GM19025 (cell line): ENCODE measurements at regions not wholly inside any gene's neighbourhood (a gene's known extent, or its start where the extent isn't known, plus 50 kb on each side); places are given as distances from the start of the nearest gene placed in this dataset.

Experiments used
- ATAC-seq: cut with Tn5 transposase; IDR thresholded peaks from one replicate; pipeline ENCODE4 v1.9.1; 2021; ENCODE audit warnings: mild to moderate bottlenecking, low read depth, moderate library complexity; ENCODE audit not compliant: unreplicated experiment

- ATAC-seq: no peak
Observed at GRCh38 chr10:29099415-29099814, 189.5 kb upstream of the LYZL1 start.

GRCh38 chr10:29100505-29100904 lies 188.4 kb upstream of the LYZL1 start:
- no peak for ATAC-seq

DNA sequence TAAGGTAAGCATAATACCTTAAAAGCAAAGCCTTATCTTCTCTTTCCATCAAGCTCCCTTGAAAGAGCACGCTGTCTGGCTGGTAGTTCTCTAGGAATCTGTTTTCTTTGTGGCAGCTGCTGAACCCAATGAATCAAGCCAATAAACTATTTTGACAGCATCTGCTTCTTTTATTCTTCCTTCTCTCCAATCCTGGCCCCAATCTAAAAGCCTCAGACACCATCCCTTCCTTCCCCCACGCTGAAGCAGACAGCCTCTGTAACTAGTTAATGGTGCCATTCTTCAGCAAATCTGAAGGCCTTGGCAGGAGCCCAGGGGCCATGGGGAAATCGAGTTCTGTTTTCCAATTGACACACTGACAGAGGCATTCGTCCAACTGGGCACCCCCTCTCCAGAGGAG lies 186.6 kb upstream of the LYZL1 start:
- ATAC-seq: no peak

DNA sequence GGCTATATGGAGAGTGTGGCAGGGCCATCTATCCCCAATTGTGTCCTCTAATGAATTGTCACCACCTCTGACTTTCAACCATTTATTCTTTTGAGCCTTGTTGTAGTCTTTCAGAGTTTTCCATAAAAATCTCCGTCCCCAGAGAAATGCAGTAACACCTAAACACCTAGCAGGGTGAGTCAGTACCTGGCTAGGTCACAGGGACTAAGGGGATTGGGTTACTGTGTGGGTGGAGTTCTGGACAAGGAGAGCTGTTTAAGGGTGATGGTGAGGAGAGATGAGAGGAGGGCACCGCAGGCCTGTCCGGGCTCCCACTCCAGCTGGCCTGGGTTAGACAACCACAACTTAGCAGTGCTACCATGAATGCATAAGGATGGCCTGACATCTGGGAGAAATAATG lies 186.2 kb upstream of the LYZL1 start:
- ATAC-seq: no peak

DNA sequence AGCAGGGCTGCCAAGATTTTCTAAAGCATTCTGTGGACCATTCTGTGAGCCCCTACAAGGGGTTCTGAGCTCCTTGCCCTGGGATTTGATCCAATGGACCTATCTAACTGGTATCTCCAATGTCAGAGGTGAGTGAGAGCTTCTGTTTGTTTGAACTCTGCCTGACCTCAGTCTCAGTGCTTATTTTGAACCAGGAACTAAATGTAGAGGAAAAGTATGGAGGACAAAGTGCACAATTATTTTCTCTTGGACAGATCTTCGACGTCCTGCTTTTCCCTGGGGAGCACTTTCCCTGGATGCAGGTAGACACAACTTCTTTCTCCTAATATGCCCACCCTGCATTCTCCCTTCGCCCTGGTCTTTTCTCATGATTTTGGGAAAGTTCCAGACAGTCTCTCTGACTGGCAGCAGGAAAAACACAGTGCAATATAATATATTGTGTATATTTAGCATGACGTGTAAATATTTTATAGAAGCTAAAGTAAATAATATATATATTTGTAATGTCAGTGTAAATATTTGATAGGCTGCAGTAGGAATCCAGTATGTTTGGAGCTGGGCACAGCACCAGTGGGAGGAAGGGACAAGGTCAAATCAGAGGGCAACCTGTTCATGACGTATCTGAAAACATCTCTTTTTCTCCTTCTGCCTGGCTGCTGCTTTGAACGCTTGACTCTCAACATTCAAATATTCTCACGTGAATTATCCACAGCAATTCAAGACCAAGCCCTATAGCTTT lies 184.0 kb upstream of the LYZL1 start:
- no peak for ATAC-seq

DNA sequence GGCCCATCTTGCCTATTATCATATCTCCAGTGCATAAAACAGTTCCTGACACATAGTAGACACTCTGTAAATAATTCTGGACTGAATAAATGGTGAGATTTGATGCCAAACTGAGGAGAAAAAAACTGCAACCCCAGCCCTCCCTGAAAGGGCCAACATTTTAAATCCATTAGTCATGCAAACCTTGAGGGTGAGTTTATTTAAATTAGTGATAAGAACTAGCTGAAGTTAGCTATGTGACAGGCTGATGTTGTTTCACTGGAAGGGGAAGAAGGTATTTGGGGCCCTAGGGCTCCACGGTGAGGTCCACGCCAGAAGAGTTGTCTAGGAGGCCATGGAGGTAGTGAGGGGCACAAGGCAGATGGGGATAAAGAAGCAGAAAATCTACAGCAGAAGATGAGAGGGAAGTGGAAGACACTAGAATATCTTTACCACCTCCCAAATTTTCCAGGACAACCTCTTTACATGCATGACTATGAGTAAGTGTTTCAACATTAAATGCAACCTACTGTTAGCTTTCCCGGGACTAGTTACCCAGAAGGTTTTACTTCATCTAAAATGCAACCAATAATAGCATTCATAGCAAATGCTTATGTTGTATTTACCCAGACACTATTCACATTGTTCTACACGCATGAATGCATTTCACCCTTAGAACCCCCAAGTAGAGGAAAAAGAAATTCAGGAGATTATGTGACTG lies 183.2 kb upstream of the LYZL1 start:
- no peak for ATAC-seq

GRCh38 chr10:29106287-29106686 lies 182.6 kb upstream of the LYZL1 start:
- no peak for ATAC-seq

GRCh38 chr10:29107866-29108498 lies 180.9 kb upstream of the LYZL1 start:
- ATAC-seq: no peak

DNA sequence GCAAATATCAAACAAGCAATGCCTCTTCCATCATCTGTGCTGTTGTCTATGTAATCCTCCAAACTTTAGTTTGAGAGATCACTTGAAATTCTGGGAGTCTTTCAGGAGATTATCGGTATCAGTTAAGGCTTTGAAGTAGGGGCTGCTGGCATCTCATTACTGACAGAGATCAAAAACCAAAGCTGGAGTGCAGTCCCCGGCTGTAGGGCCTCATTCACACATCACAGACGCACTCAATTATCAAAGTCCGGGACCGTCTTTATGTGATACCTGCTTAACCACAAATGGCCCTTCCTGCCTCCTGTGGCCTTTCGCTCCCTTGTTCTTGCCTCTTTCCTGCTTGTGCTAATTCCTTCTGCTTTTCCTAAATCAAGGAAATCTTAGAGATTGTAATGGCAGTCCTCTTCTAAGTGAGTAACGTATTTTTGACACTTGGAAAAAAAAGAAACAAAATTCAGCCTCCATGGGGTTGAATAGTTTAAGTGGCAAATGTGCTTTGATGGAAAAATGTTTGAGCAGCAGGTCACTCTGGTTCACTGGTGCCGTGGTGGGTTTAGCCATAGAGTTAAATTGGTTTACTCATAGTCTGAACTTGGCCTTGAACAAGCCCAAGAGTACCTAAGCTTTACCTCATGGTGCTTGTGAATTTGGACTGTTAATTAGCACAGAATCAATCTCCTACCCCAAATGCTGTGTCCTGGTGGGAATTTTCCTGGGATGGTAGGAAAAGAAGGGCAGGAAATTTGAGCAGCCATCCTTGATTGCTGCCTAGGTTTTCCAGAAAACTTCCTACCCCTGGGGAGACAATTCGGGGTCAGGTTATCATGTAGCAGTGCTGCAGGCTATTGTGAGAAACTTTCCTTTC lies 178.9 kb upstream of the LYZL1 start:
- no peak for ATAC-seq

- ATAC-seq: no peak
Observed at GRCh38 chr10:29112827-29113615, 175.8 kb upstream of the LYZL1 start.

GRCh38 chr10:29113616-29113945 lies 175.3 kb upstream of the LYZL1 start:
- no peak for ATAC-seq

DNA sequence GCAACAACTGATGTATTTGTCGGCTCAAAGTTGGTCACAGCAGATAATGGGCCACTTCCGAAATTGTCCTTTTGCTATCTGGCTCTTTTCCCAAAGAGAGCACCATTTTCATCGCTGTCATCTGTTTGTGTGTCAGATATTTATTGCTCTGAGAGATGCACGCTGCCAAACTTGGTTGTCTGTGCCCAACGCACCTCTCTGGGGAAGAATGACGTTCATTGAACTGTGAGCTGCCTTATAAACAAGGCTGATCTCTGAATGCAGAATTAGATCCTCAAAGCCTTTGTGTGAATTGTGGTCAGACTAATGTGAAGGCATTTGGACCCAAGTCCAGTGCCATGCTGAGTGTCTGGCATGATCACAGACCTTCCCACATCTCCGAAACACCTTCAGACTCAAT lies 174.7 kb upstream of the LYZL1 start:
- no peak for ATAC-seq

DNA sequence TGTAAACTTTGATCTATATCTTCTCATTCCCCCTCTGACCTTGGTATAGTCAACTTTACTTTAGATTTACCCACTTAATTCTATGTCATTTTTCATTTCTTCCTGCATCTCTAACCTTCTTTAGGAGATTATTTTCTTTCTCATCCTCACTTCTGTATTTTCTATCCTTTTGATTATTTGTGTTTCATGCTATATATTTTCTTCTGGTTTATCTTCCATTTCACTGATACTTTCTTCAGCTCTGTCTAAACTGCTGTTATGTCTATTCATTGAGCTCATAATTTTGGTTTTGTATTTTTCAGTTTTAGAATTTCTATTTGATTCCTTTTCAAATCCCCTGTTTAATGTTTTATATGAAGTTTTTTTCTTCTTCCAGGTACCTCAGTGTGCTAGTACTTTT lies 171.1 kb upstream of the LYZL1 start:
- no peak for ATAC-seq

DNA sequence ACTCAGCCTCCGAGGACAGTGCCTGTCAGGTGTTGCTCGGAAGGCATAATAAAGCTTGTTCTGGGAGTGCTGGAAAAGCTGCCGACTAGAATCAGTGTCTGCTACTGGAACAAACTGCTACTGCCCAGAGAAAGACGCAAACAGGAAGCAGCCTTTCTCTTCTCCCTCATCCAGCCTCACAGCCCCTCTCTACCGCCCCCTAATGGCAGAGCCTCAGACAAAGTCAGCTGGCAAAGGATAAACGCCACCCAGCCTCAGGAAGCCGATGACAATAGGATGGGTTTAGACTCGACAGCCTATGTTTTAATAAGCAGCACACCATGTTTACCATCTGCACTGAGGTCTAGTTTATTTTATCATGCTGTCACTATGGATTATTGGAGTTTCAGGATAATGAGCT lies 169.5 kb upstream of the LYZL1 start:
- no peak for ATAC-seq

GRCh38 chr10:29120216-29120615 lies 168.7 kb upstream of the LYZL1 start:
- no peak for ATAC-seq

- no peak for ATAC-seq
Observed at GRCh38 chr10:29124864-29125263, 164.0 kb upstream of the LYZL1 start.

- ATAC-seq: no peak
Observed at GRCh38 chr10:29127037-29127700, 161.7 kb upstream of the LYZL1 start.

- ATAC-seq: no peak
Observed at GRCh38 chr10:29127731-29128130, 161.1 kb upstream of the LYZL1 start.

DNA sequence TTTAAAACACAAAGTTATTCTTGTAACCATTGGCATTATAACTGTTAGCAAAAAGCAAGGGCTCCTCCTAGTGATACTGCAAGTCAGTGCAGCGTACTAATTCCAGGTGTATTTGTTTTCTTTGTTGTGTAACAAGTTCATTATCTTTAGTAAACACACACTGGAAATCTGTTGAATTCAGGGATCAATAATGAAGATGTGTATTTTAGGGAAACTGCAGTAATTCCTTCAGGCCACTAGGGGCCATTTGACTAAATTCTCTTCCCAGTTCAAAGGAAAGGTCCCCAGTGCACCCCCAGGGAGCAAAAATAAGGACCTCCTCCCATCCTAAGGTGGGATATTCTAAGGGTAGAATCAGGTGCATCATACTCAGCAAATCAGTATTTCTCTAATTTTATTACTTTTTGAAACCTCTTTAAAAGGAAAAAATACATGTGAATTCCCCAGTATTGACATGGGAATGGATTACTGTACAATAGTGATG lies 158.6 kb upstream of the LYZL1 start:
- ATAC-seq: no peak
